Suprapubic skin (tissue), 3 donors: ENCODE measurements at regions not wholly inside any gene's neighbourhood (a gene's known extent, or its start where the extent isn't known, plus 50 kb on each side); places are given as distances from the start of the nearest gene placed in this dataset.

ENCODE experiments used
- CTCF ChIP-seq, 2 donors: fragments of 200-600 bp in 1 of 2; fragments of 450-650 bp in 1 of 2; sonication (generic) in 1 of 2; IDR thresholded peaks; one replicate each; pipeline ENCODE4 v1.5.1; 2016 to 2019; ENCODE audit warnings: antibody characterized with exemption in 2 of 2, mild to moderate bottlenecking in 1 of 2, moderate library complexity in 1 of 2
- POLR2A ChIP-seq, 2 donors: fragments of 450-650 bp; IDR thresholded peaks; one replicate each; pipeline ENCODE4 v1.6.1; 2017; ENCODE audit warnings: antibody characterized with exemption in 2 of 2, mild to moderate bottlenecking in 2 of 2, moderate library complexity in 2 of 2

- TF ChIP-seq CTCF (IDR thresholded peaks at IDR 0.05): no peak
- no peak for TF ChIP-seq POLR2A (IDR thresholded peaks at IDR 0.05)
Observed at GRCh38 chr13:80860845-80861244, 519.9 kb upstream of the SPRY2 start.
